Adrenal gland (tissue), 5 donors: ENCODE measurements at regions not wholly inside any gene's neighbourhood (a gene's known extent, or its start where the extent isn't known, plus 50 kb on each side); places are given as distances from the start of the nearest gene placed in this dataset.

ENCODE experiments used
- POLR2A ChIP-seq, 2 donors: fragments of 450-650 bp; IDR thresholded peaks; one replicate each; pipeline ENCODE4 v1.6.1; 2017; ENCODE audit warnings: antibody characterized with exemption in 2 of 2, mild to moderate bottlenecking in 2 of 2, moderate library complexity in 1 of 2
- TF ChIP-seq, protein P1 (sequence below), 6 experiments: fragments of 450-650 bp in 4 of 6; fragments of 200-600 bp in 2 of 6; sonication (generic) in 1 of 6; IDR thresholded peaks; 1 replicate in 5 of 6; 2 replicates in 1 of 6; pipeline versions ENCODE4 v1.5.1 to v1.8.0; 2016 to 2021; ENCODE audit warnings: antibody characterized with exemption in 6 of 6, mild to moderate bottlenecking in 2 of 6, moderate library complexity in 1 of 6
- donor health status: DM: no; HTN: no; CAD: no.

DNA sequence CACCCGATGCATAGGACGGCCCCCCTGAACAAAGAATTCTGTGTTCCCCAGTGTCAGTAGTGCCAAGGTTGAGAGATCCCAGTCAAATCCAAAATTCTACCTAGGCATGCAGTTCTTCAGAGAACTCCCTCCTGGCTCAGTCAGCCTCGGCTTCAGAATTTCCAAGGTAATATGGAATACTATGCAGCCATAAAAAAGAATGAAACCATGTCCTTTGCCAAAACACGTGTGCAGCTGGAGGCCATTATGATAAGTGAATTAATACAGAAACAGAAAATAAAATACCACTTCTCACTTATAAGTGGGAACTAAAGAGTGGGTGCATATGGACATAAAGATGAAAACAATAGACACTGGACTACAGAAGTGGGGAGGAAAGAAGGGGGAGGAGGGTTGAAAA is 87.1 kb upstream of the TRIO start:
- TF ChIP-seq, protein P1, sequence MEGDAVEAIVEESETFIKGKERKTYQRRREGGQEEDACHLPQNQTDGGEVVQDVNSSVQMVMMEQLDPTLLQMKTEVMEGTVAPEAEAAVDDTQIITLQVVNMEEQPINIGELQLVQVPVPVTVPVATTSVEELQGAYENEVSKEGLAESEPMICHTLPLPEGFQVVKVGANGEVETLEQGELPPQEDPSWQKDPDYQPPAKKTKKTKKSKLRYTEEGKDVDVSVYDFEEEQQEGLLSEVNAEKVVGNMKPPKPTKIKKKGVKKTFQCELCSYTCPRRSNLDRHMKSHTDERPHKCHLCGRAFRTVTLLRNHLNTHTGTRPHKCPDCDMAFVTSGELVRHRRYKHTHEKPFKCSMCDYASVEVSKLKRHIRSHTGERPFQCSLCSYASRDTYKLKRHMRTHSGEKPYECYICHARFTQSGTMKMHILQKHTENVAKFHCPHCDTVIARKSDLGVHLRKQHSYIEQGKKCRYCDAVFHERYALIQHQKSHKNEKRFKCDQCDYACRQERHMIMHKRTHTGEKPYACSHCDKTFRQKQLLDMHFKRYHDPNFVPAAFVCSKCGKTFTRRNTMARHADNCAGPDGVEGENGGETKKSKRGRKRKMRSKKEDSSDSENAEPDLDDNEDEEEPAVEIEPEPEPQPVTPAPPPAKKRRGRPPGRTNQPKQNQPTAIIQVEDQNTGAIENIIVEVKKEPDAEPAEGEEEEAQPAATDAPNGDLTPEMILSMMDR (IDR thresholded peaks at IDR 0.05): no peak
- no peak for TF ChIP-seq POLR2A (IDR thresholded peaks at IDR 0.05)
